ENCODE measurements at regions not wholly inside any gene's neighbourhood (a gene's known extent, or its start where the extent isn't known, plus 50 kb on each side); places are given as distances from the start of the nearest gene placed in this dataset.

- intact Hi-C loops (cut with DNase I), result no loop called here
- no peak for DNase-seq
- ATAC-seq, result no peak
Measured at GRCh38 chr3:74122281-74122680, 492.2 kb downstream of the CNTN3 start.

GRCh38 chr3:74121761-74122160 lies 492.7 kb downstream of the CNTN3 start:
- no peak for ATAC-seq
- intact Hi-C loops (cut with DNase I), result no loop called here
- DNase-seq, result no peak

DNA sequence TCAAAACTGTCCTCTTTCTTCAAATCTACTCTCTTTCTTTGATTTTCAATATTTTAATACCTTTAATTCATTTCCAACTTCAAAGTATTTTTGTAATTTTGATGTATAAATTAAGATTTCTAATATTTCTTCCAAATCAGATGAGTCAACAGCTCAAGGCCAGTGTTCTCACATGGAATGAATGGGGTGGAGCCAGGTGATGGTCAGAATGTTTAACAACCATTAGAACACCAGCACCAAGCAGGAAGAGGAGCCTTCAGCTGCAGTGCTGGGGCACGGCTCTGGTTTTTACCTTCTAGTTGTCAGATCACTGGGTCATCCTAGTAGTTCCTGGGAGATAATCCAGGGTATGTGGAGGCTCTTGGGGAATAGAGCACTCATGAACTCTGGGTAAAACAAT lies 494.5 kb upstream of the PDZRN3 start:
- no peak for ATAC-seq

DNA sequence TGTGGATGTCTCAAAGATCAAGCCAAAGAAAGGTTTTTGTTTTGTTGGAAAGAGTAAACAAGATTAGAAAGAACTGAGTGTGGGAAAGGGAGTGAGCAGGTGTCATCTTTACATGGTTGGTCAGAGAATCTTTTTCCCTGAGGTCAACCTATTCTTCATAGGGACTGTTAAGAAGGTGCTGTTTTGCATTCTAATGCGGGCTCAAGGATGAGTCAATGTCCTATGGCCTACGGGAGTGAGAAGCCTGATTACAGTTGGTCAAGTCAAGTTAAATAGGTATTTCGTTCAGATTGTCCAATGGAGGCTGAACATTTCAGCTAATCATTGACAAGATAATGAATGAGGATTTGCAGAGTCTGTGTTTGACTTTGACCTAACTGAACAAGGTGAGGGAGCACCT lies 491.2 kb upstream of the PDZRN3 start:
- intact Hi-C loops (cut with DNase I), result no loop called here
- ATAC-seq (no peak), DNase-seq (no peak)

More for the DNA sequence above, 494.5 kb upstream of the PDZRN3 start:
- no peak for DNase-seq
- intact Hi-C loops (cut with DNase I), result no loop called here

DNA sequence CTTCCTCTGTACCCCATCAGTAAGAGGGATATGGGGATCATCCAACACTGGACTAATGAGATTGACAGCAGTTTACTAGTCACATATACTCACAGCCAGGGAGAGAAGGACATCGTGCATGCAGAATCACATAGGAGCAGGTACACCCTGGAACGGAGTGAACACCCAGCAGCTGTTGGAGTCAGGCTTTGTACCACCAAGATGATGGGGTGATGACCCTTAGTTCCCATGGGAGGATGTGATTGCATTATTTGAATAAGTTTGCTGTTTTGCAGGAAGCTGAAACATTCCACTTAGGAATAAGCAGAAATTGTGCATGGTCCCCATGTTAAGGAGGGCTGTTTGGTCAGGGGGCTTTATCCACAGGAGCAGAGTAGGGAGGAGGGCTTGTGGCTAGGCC lies 482.7 kb upstream of the PDZRN3 start:
- ATAC-seq, result no peak
- intact Hi-C loops (cut with DNase I), result no loop called here
- no peak for DNase-seq

DNA sequence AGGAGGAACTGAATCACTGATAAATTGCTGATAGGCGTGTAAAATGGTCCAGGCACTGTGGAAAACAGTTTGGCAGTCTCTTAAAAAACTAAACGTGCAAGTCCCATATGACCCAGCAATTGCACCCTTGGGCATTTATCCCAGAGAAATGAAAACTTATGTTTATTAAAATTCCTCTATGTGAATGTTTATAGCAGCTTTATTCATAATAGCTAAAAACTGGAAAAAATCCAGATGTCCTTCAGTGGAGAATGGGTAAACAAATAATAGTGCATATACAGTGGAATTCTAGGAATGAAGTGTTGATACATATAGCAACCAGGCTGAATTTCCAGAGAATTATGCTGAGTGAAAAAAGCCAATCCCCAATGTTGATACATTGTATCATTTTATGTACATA lies 482.2 kb upstream of the PDZRN3 start:
- intact Hi-C loops (cut with DNase I), result no loop called here
- no peak for ATAC-seq

DNA sequence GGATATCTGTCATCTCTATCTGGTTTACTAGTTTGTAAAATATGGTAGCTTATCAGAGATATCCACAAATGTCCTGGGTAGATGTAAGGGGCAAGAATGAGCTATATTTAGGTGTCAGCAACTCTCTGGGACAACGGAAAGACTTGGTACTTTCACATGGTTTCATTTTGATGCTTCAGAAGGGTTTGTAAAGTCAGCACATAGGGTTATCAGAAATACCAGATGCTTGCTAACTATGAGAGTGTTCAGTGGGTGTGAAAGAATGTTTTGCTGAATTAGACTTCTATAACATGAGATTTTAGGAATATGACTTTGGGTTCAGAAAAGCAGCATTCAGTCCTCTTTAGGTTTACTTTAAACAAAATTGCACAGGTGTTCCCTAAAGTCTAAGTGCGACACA lies 466.5 kb upstream of the PDZRN3 start:
- DNase-seq, result no peak
- intact Hi-C loops (cut with DNase I), result no loop called here
- ATAC-seq, result no peak

More for the DNA sequence above, 482.2 kb upstream of the PDZRN3 start:
- no peak for DNase-seq

- intact Hi-C loops (cut with DNase I), result no loop called here
- DNase-seq (no peak), ATAC-seq (no peak)
Measured at GRCh38 chr3:74089814-74090213, 465.1 kb upstream of the PDZRN3 start.

DNA sequence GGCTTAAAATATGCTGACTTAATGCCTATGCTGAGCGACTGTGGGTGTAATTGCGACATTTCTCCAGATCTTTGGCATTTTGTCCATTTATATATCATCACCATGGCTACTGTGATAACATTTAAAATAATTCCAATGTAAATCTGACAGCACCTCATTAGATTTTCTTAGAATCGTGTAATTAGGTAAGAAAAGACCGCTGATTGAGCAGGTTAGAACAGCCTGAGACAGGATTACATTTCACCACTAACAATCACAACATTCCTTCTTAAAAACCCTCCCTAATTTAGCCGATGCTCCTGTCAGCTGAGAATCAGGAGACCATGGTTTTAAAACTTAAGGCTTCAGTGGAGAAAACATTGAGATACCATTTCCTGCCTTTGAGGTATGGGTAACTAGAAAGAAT lies 455.3 kb upstream of the PDZRN3 start:
- intact Hi-C loops (cut with DNase I), result no loop called here
- ATAC-seq (no peak), DNase-seq (no peak)

DNA sequence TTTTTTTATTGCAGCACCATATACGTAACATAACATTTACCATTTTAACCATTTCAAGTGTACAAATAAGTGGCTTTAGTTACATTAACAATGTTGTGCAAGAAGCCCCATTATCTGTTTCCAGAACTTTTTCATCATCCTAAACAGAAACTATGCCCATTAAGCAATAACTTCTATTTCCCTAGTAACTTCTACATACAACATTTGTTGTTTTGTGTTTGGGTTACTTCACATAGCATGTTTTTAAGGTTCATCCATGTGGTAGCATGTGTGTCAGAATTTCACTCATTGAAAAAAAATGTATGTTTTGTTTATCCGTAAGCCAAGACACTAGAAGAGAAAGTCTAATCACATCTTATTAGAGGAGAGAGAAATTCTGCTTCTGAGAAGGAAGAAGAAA lies 450.5 kb upstream of the PDZRN3 start:
- ATAC-seq, result no peak
- intact Hi-C loops (cut with DNase I), result no loop called here
- no peak for DNase-seq

GRCh38 chr3:74074700-74075099 lies 450.0 kb upstream of the PDZRN3 start:
- no peak for ATAC-seq
- DNase-seq, result no peak
- intact Hi-C loops (cut with DNase I), result no loop called here

- no peak for DNase-seq
- ATAC-seq, result peak; percentile 52 to 59
- intact Hi-C loops (cut with DNase I), result no loop called here
Measured at GRCh38 chr3:74067296-74067695, 442.6 kb upstream of the PDZRN3 start.

DNA sequence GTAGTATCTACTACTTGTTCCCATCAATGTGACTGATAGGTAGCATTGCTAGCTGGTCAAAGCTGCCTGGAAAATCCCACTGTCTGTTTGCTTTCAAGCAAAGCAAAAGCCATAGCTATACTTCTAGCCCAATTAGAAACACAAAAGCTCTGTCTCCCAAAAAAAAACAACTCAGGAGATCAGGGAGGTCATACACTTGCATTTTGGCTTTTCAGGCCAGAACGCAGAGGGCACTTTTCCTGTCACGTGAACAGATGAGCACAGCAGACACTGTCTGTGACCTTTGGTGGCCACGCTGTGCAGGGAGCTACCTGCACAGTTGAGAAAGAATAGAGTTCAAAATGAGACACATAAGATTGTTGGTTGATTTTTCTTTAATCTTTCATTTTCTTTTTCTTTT lies 441.7 kb upstream of the PDZRN3 start:
- intact Hi-C loops (cut with DNase I), result no loop called here
- ATAC-seq (no peak), DNase-seq (no peak)

GRCh38 chr3:74059923-74060600 lies 435.3 kb upstream of the PDZRN3 start:
- DNase-seq (no peak), ATAC-seq (no peak)
- intact Hi-C loops (cut with DNase I), result no loop called here

- intact Hi-C loops (cut with DNase I), result no loop called here
- DNase-seq (no peak), ATAC-seq (no peak)
Measured at GRCh38 chr3:74059301-74059922, 434.7 kb upstream of the PDZRN3 start.

- intact Hi-C loops (cut with DNase I), result no loop called here
Measured at GRCh38 chr3:74057169-74057568, 432.4 kb upstream of the PDZRN3 start.

GRCh38 chr3:74055061-74055460 lies 430.3 kb upstream of the PDZRN3 start:
- intact Hi-C loops (cut with DNase I), result no loop called here
- ATAC-seq (no peak), DNase-seq (no peak)

More at GRCh38 chr3:74057169-74057568, 432.4 kb upstream of the PDZRN3 start:
- DNase-seq, result no peak
- ATAC-seq, result no peak

- intact Hi-C loops (cut with DNase I), result no loop called here
- ATAC-seq (no peak), DNase-seq (no peak)
Measured at GRCh38 chr3:74054566-74054965, 429.8 kb upstream of the PDZRN3 start.

DNA sequence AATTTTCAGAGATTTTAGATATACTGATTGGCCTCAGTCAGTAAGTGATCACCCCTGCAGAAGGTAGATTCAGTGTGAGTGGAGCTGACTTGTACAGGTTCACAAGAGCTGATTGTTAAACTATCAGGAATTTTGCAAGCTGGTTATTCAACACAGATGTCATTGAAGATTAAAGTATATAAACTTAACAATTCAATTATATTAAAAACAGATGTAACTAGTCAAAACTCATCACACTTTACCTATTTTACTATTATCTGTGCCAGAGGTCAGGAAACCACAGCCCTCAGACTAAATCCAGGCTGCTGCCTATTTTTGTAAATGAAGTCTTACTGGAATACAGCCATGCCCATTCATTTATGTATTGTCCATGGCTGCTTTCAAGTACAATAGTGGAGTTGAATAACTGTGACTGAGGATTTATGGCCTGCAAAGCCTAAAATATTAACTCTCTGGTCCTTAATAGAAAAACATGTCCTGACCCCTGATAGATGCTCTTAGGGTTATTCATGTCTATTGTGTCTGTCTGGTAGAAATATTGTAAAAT lies 429.3 kb upstream of the PDZRN3 start:
- DNase-seq, result no peak
- no peak for ATAC-seq
- intact Hi-C loops (cut with DNase I), result no loop called here

DNA sequence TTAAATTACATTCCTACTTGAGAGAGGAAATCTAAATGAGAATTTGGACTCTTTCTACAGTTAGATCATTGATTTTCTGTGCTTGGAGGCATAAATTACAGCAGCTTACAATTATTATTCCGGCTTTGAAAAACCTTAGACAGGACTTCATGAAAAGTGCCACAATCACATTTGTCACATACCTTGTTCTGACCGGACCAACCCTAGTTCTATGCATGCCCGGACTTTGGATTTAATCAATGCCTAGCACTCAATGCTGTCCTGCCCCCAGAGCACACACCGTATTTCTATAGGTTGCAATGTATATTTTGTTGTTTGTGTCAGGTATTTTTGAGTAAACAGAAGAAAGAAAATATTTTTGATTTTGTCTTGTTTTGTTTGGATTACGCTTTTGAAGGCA lies 424.7 kb upstream of the PDZRN3 start:
- ATAC-seq (no peak), DNase-seq (no peak)
- intact Hi-C loops (cut with DNase I), result no loop called here

DNA sequence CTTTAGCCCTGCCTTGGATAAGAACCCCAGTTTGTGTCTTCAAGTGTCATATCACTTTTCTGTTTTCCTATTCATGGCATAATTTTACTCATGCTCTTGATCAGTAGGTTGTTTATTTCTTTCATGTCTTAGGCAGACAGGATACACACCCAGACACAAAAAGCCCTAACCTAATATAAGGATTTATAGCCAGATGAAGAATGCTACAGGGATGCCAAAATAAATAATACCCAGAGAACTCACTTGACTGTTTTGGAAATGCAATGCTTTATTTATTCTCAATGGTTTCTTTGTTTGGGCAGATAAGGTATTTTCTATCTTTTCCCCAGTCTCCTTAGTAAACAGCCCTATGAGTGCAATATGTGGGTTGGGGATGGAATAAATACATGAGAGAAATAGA lies 424.0 kb upstream of the PDZRN3 start:
- intact Hi-C loops (cut with DNase I), result no loop called here
- DNase-seq (no peak), ATAC-seq (no peak)
